ENCODE measurements at regions not wholly inside any gene's neighbourhood (a gene's known extent, or its start where the extent isn't known, plus 50 kb on each side); places are given as distances from the start of the nearest gene placed in this dataset.

GRCh38 chr14:85425507-85425906 is 104.4 kb upstream of the FLRT2 start:
- DNase-seq (ENCODE audit: low read depth) = no peak

- no peak for DNase-seq (ENCODE audit: low read depth)
Measured at GRCh38 chr14:85426068-85426935, 103.6 kb upstream of the FLRT2 start.

GRCh38 chr14:85428926-85429325 is 101.0 kb upstream of the FLRT2 start:
- no peak for DNase-seq (ENCODE audit: low read depth)

GRCh38 chr14:85437148-85437547 is 92.8 kb upstream of the FLRT2 start:
- DNase-seq (ENCODE audit: low read depth) = peak; percentile 88

GRCh38 chr14:85438001-85438400 is 91.9 kb upstream of the FLRT2 start:
- no peak for DNase-seq (ENCODE audit: low read depth)

- no peak for DNase-seq (ENCODE audit: low read depth)
Measured at GRCh38 chr14:85438481-85438942, 91.4 kb upstream of the FLRT2 start.

GRCh38 chr14:85439696-85440328 is 90.1 kb upstream of the FLRT2 start:
- peak; percentile 37 for DNase-seq (ENCODE audit: low read depth)

- DNase-seq (ENCODE audit: low read depth) = no peak
Measured at GRCh38 chr14:85441909-85442643, 87.9 kb upstream of the FLRT2 start.

GRCh38 chr14:85442996-85443395 is 86.9 kb upstream of the FLRT2 start:
- DNase-seq (ENCODE audit: low read depth) = peak; percentile 56

GRCh38 chr14:85444635-85445034 is 85.3 kb upstream of the FLRT2 start:
- peak; percentile 64 for DNase-seq (ENCODE audit: low read depth)

GRCh38 chr14:85445151-85445795 is 84.7 kb upstream of the FLRT2 start:
- DNase-seq (ENCODE audit: low read depth) = no peak

- no peak for DNase-seq (ENCODE audit: low read depth)
Measured at GRCh38 chr14:85447883-85448282, 82.1 kb upstream of the FLRT2 start.

GRCh38 chr14:85451421-85451820 is 78.5 kb upstream of the FLRT2 start:
- DNase-seq (ENCODE audit: low read depth) = no peak

- DNase-seq (ENCODE audit: low read depth) = no peak
Measured at GRCh38 chr14:85453401-85454225, 76.3 kb upstream of the FLRT2 start.

- no peak for DNase-seq (ENCODE audit: low read depth)
Measured at GRCh38 chr14:85454226-85454813, 75.6 kb upstream of the FLRT2 start.

- peak; percentile 53 for DNase-seq (ENCODE audit: low read depth)
Measured at GRCh38 chr14:85459361-85460000, 70.5 kb upstream of the FLRT2 start.

- no peak for DNase-seq (ENCODE audit: low read depth)
Measured at GRCh38 chr14:85461432-85462133, 68.4 kb upstream of the FLRT2 start.

GRCh38 chr14:85463512-85463911 is 66.4 kb upstream of the FLRT2 start:
- no peak for DNase-seq (ENCODE audit: low read depth)

- no peak for DNase-seq (ENCODE audit: low read depth)
Measured at GRCh38 chr14:85464135-85464895, 65.6 kb upstream of the FLRT2 start.

All from iris pigment epithelial cell (primary cell).